Esophagus mucosa (tissue), 1 donor: ENCODE measurements at regions not wholly inside any gene's neighbourhood (a gene's known extent, or its start where the extent isn't known, plus 50 kb on each side); places are given as distances from the start of the nearest gene placed in this dataset.

ENCODE experiments used
- ATAC-seq: fragments of 200-7000 bp; cut with Tn5 transposase; one replicate; pipeline ENCODE4 v1.9.1; 2020
- donor health status: DM: yes; HTN: yes; CAD: no.

DNA sequence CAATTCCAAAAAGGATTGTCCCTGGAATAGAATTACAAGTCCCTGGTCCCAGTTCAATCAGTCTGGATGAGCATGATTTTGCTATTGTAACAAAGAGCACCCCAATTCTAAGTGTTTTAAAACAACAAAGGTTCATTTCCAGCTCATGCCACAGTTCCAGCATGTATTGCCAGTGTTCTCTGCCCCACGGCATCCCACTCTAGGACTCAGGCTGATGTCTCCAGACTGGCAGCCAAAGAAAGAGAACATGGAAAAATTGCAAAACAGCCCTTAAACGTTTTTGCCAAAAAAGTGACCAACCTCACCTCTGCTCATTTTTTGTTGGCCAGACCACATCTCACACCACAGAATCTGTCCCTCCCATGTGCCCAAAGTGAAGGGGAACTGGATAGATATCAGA is 116.0 kb upstream of the PLXNC1 start:
- ATAC-seq, result no peak

- no peak for ATAC-seq
Measured at GRCh38 chr12:94033101-94033500, 115.3 kb upstream of the PLXNC1 start.

GRCh38 chr12:94033784-94034183 is 114.6 kb upstream of the PLXNC1 start:
- ATAC-seq, result no peak

DNA sequence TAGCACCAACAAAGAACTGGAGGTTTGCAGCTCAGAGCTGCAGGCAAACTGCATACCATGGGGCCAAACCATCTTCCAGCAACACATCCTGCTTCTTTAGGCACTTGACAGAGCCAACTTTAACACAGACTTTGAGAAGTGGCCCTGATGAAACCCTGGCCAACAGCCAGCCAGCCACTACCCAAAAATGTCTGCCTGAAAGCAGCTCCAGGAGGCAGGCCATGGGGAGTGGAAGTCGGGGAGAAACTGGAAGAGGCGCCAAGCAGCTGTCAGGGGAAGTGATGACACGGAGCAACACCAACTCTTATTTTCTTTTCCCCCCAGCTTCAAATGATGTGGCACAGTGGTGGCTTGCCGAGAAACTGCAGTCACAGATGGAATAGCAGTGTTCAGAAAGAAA is 110.9 kb upstream of the PLXNC1 start:
- ATAC-seq, result no peak

GRCh38 chr12:94038605-94039004 is 109.8 kb upstream of the PLXNC1 start:
- ATAC-seq, result no peak

- ATAC-seq, result no peak
Measured at GRCh38 chr12:94039199-94039840, 109.1 kb upstream of the PLXNC1 start.

DNA sequence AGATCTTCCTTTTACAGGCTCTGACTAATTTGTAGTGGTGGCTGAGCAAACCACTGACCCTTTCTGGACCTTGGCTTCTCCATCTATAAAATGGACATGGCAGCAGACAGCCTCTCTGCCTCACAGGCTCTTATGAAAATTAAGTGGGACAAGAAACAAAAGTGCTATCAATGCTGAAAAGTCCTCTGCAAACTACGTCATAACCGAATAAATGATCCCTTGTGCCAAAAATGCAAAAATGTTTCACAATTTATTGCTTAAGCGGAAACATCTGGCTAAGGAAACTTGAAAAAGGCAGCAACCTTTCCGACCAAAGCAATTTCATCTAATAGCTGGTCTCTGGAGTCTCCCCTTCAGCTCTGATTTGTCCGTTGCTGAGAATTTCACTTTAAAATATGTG is 108.5 kb upstream of the PLXNC1 start:
- no peak for ATAC-seq

- ATAC-seq, result no peak
Measured at GRCh38 chr12:94041850-94042249, 106.5 kb upstream of the PLXNC1 start.

GRCh38 chr12:94042321-94042720 is 106.1 kb upstream of the PLXNC1 start:
- ATAC-seq, result no peak

DNA sequence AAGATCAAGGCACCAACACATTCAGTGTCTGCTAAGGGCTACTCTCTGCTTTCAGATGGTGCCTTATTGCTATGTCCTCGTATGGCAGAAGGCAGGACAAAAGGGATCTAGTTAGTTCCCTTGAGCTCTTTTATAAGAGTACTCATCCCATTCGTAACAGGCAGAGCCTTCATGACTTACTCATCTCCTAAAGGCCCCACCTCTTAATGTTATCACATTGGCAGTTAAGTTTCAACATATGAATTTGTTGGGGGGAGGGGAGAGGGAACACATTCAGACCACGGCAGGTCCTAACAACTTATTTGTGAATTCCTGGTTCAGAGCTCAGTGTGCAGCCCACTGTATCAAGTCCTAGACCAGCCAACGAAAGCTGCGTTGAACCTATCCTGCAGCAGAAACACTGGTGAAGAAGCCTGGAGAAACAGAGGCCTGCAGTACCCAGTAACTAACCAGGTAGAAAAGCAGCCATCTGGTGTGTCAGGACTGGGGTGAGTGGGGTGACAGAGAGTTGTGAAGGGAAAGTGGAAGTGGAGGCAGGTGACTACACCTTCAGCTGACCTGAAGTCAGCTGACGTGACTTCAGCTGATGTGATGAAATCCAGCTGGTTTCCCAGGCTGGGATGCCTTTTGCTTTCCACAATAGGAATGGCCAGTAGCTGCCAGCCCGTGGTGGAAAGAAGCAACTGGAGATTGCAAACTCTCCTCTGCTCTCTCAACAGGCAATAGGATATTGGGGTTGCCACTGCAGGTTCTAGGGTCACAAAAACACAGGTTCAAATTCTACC is 101.6 kb upstream of the PLXNC1 start:
- ATAC-seq, result peak; percentile 60

DNA sequence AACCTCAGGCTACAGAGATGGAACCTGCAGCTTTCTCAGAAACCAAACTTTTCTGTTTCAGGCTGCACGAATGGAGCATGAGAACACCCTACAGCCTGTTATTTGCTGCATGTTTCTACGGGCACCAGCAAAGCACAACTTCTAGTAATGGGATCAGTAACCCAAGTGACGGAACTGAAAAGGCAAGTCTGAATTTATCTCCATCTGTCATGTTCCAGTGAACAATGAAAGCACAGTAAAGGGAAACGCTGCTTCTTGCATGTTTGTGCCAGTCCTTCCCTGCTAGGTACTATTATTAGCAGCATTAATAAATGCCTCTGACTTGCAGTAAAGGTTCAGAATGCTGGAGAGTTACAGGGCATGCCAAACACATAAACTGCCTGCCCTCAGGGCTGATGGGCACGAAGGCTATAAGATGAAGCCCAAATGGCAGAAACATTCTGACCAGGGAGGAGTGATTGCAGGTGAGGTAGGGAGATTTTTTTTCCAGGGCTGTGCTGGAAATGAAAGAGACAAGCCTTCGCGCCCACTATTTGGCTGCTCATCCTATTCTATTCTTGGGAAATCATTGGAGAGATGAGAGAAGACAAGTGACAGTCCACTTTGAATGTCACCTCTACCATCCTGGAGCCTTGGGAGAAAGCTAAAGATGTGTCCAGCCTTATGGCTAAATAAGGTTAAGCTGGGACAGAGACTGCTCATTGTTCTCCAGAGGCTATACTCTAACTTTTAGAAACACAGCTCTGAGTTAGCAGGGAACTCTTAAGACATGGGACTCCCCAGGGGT is 100.4 kb upstream of the PLXNC1 start:
- peak; percentile 84 for ATAC-seq

GRCh38 chr12:94048757-94049156 is 99.6 kb upstream of the PLXNC1 start:
- ATAC-seq, result no peak

DNA sequence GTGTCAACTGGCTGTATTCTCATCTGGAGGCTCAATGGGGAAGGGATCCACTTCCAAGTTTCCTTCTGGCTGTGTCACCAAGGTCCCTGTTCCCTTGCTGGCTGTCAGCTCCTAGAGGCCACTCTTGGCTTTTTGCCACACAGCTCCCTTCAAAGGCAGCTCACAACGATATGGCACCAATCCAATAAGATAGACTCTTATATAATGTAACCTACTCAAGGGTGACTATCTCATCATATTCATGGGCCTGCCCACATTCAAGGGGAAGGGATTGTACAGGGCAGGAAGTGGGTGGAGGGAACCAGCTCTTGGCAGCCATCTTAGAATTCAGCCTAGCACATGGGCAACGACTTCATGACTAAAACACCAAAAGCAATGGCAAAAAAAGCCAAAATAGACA is 98.7 kb upstream of the PLXNC1 start:
- no peak for ATAC-seq

- ATAC-seq, result no peak
Measured at GRCh38 chr12:94053676-94054075, 94.7 kb upstream of the PLXNC1 start.

DNA sequence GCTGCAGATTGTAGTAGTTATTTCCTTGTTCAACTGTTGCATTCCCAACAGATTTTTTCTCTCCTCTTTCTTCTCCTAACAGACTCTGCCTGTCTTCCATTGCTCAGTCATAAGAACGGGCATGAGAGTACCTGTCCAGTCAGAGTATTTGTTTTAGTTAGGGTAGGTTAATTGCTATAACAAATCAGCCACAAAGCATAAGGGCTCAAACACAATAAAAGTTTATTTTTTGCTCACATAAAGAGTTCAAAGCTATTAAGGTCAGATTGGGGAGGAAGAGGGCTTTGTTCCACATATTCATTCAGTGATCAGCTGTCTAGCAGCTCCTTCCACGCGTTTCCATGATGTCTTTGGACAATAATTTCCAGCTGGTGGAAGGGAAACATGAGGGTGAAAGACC is 92.8 kb upstream of the PLXNC1 start:
- no peak for ATAC-seq

DNA sequence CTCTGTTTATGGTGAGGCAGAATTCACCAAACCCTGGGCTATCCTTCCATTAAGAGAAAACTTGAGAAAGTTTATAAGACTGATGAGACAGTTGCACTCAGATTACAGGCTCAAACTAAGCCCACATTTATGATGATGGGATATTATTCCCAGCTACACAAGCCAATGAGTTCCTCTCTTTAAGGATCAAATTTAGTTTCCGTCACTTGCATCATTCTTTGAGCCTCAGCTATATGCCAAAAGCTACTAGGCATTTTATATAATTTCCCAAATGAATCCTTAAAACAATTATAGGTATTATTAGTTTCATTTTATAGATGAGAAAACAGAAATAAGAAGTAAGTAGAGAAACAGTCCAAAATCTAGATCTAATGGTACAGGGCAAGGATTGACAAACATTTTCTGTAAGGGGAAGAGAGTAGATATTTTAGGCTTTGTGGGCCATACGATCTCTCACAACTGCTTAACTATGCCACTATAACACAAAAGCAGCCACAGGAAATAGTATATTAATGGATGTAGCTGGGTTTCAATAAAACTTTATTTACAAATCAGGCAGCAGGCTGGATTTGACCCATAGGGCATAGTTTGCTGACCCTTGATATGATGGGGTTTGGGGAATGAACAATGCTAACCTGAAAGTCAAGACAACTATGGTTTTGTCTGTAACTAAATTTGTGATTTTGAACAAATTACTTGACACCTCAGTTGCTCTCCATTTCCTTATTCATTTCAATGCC is 91.8 kb upstream of the PLXNC1 start:
- no peak for ATAC-seq

DNA sequence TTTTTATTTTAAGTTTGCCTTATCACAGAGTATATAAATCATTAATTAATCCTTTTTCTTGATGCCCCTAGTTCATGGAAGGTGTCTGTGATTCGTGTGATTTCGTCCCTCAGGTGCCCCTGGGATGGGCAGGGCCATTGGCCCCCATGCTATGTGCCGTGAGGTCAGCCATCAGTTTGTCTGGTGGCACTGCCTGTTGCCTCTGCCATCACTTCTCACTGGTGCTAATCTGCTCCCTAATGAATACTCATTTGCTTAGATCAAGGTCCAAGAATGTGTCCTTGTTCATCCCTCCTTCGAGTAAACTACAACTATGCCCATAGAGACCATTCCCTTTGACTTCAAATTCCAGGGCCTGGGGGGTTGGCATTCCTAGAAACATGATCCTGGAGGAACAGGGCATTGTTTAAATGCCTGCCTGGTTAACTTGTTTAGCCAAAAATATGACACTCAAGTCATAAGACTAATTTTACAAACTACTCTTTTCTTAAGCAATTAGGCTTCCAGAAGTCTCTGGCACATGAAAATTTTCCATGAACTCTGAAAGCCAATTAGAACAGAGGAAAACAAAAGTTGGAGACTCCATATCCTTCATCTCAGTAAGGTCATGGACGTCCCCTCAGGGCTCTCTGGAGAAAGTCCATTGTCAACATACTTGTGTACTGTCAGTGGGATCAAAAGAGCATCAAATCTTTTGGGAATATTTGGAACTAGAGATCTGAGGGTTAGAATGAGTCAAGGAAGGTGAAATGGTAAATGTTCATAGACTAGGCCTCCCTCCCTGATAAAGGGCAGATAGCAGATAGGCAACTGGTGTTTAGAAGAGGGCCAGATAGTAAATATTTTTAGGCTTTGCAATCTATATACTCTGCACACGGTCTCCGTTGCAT is 90.9 kb upstream of the PLXNC1 start:
- ATAC-seq, result no peak

- ATAC-seq, result peak; percentile 82
Measured at GRCh38 chr12:94059394-94060368, 88.7 kb upstream of the PLXNC1 start.

GRCh38 chr12:94062194-94062593 is 86.2 kb upstream of the PLXNC1 start:
- no peak for ATAC-seq

GRCh38 chr12:94062796-94063635 is 85.4 kb upstream of the PLXNC1 start:
- ATAC-seq, result peak; percentile 29
